PFSK-1 (cell line): ENCODE measurements at regions not wholly inside any gene's neighbourhood (a gene's known extent, or its start where the extent isn't known, plus 50 kb on each side); places are given as distances from the start of the nearest gene placed in this dataset.

ENCODE experiments used
- FOXP2 ChIP-seq: optimal IDR thresholded peaks from 2 replicates; pipeline ENCODE3; 2011; ENCODE audit warnings: borderline replicate concordance, control low read depth, inconsistent platforms; ENCODE audit not compliant: insufficient read depth; ENCODE audit errors: extremely low read length, extremely low read depth
- POLR2AphosphoS5 ChIP-seq: IDR thresholded peaks from 2 replicates; pipeline ENCODE4 v1.6.1; 2012; ENCODE audit warnings: low read depth, mild to moderate bottlenecking, control low read depth, low read length, moderate library complexity
- REST ChIP-seq, 2 experiments: IDR thresholded peaks; 2 replicates each; pipeline versions ENCODE4 v1.6.1 to v1.8.0; 2011 to 2012; ENCODE audit warnings: low read depth in 2 of 2, low read length in 2 of 2, control low read depth in 1 of 2, inconsistent platforms in 1 of 2, mild to moderate bottlenecking in 1 of 2, moderate library complexity in 1 of 2; ENCODE audit not compliant: insufficient read depth in 1 of 2
- SIN3A ChIP-seq: IDR thresholded peaks from 2 replicates; pipeline ENCODE4 v1.6.1; 2012; ENCODE audit warnings: mild to moderate bottlenecking, low read length, moderate library complexity, borderline replicate concordance; ENCODE audit not compliant: insufficient read depth
- TAF1 ChIP-seq: IDR thresholded peaks from 2 replicates; pipeline ENCODE4 v1.6.1; 2012; ENCODE audit warnings: low read length, control low read depth, borderline replicate concordance; ENCODE audit not compliant: insufficient read depth

GRCh38 chr6:97501853-97502252, 218.8 kb upstream of the MMS22L start:
- TF ChIP-seq SIN3A (no peak), POLR2AphosphoS5 (no peak), REST (IDR thresholded peaks at IDR 0.05; ENCODE audit: insufficient read depth in 1 of 2, low read depth in 2 of 2, low read length in 2 of 2) (no peak), FOXP2 (no peak), TAF1 (no peak)
